ENCODE measurements at regions not wholly inside any gene's neighbourhood (a gene's known extent, or its start where the extent isn't known, plus 50 kb on each side); places are given as distances from the start of the nearest gene placed in this dataset.

GRCh38 chr18:71689416-71690160, 854.6 kb downstream of the CBLN2 start:
- TF ChIP-seq, protein P1, sequence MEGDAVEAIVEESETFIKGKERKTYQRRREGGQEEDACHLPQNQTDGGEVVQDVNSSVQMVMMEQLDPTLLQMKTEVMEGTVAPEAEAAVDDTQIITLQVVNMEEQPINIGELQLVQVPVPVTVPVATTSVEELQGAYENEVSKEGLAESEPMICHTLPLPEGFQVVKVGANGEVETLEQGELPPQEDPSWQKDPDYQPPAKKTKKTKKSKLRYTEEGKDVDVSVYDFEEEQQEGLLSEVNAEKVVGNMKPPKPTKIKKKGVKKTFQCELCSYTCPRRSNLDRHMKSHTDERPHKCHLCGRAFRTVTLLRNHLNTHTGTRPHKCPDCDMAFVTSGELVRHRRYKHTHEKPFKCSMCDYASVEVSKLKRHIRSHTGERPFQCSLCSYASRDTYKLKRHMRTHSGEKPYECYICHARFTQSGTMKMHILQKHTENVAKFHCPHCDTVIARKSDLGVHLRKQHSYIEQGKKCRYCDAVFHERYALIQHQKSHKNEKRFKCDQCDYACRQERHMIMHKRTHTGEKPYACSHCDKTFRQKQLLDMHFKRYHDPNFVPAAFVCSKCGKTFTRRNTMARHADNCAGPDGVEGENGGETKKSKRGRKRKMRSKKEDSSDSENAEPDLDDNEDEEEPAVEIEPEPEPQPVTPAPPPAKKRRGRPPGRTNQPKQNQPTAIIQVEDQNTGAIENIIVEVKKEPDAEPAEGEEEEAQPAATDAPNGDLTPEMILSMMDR (IDR thresholded peaks at IDR 0.05), result no peak
- no peak for TF ChIP-seq POLR2AphosphoS5 (IDR thresholded peaks at IDR 0.05)

Measured in suprapubic skin (tissue), 3 donors.